ENCODE measurements at regions not wholly inside any gene's neighbourhood (a gene's known extent, or its start where the extent isn't known, plus 50 kb on each side); places are given as distances from the start of the nearest gene placed in this dataset.

- peaks cover 0 to 6% of the 10 kb centered on the region in 2 donors for H3K9me3 ChIP-seq
- no peak for ATAC-seq
- intact Hi-C loops (cut with DNase I), result no loop called here
- DNase-seq, result no peak
- H3K4me3 ChIP-seq, result no peak overlapping the region
- no peaks in the 10 kb centered on the region for H3K36me3 ChIP-seq
- no peaks in the 10 kb centered on the region for H3K4me1 ChIP-seq
- TF ChIP-seq CTCF (IDR thresholded peaks at IDR 0.05), result no peak
- no peak overlapping the region for H3K27ac ChIP-seq
- H3K27me3 ChIP-seq, result no peaks in the 10 kb centered on the region
Measured at GRCh38 chr9:1771094-1771789, 243.9 kb upstream of the SMARCA2 start.

GRCh38 chr9:1775230-1775629, 239.9 kb upstream of the SMARCA2 start:
- Histone ChIP-seq H3K36me3 (no peaks in the 10 kb centered on the region), H3K27ac (no peak overlapping the region), H3K4me3 (no peak overlapping the region), H3K4me1 (no peaks in the 10 kb centered on the region), H3K9me3 (peaks cover 0 to 10% of the 10 kb centered on the region in 2 donors), H3K27me3 (no peaks in the 10 kb centered on the region)
- intact Hi-C loops (cut with DNase I), result no loop called here
- DNase-seq, result no peak
- TF ChIP-seq CTCF (IDR thresholded peaks at IDR 0.05), result no peak
- no peak for ATAC-seq

GRCh38 chr9:1776668-1777067, 238.5 kb upstream of the SMARCA2 start:
- no peaks in the 10 kb centered on the region for H3K4me1 ChIP-seq
- H3K27ac ChIP-seq, result no peak overlapping the region
- H3K9me3 ChIP-seq, result peaks cover 0 to 4% of the 10 kb centered on the region in 2 donors
- no peaks in the 10 kb centered on the region for H3K27me3 ChIP-seq
- intact Hi-C loops (cut with DNase I), result no loop called here
- no peaks in the 10 kb centered on the region for H3K36me3 ChIP-seq
- ATAC-seq (no peak), DNase-seq (no peak)
- H3K4me3 ChIP-seq, result no peak overlapping the region
- TF ChIP-seq CTCF (IDR thresholded peaks at IDR 0.05), result no peak

GRCh38 chr9:1791191-1791590, 224.0 kb upstream of the SMARCA2 start:
- no peak for TF ChIP-seq CTCF (IDR thresholded peaks at IDR 0.05)
- intact Hi-C loops (cut with DNase I), result no loop called here
- H3K27me3 ChIP-seq, result no peaks in the 10 kb centered on the region
- no peak overlapping the region for H3K4me3 ChIP-seq
- no peak overlapping the region for H3K27ac ChIP-seq
- no peaks in the 10 kb centered on the region for H3K4me1 ChIP-seq
- H3K36me3 ChIP-seq, result no peaks in the 10 kb centered on the region
- DNase-seq (no peak), ATAC-seq (no peak)
- H3K9me3 ChIP-seq, result no peaks in the 10 kb centered on the region

- no peaks in the 10 kb centered on the region for H3K36me3 ChIP-seq
- TF ChIP-seq CTCF (IDR thresholded peaks at IDR 0.05), result no peak
- no peaks in the 10 kb centered on the region for H3K9me3 ChIP-seq
- no peak overlapping the region for H3K4me3 ChIP-seq
- intact Hi-C loops (cut with DNase I), result no loop called here
- no peaks in the 10 kb centered on the region for H3K4me1 ChIP-seq
- ATAC-seq, result no peak
- no peaks in the 10 kb centered on the region for H3K27me3 ChIP-seq
- H3K27ac ChIP-seq, result no peak overlapping the region
- no peak for DNase-seq
Measured at GRCh38 chr9:1794547-1795270, 220.4 kb upstream of the SMARCA2 start.

Measured in left lung (tissue), 4 donors.